ENCODE measurements at regions not wholly inside any gene's neighbourhood (a gene's known extent, or its start where the extent isn't known, plus 50 kb on each side); places are given as distances from the start of the nearest gene placed in this dataset.

DNA sequence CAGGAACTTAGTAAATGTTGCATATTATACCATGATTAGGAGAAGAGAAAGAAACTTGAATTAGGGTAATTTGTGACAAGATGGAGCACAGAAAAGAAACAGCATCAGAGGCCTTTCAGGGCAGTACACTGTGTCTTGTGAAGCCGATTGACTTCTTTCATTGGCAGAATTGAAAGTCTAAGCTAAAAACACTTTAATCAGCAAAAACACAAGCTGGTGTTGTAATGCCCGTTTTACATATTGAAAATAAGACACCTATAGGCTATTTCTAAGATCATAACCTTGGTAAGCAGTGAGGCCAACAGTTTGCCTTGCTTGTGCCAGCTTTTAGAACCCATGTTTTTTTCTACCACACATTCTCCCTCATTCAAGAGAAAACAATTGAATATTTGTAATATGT is 1378.1 kb upstream of the NXPH2 start (continued):
- TF ChIP-seq REST (IDR thresholded peaks at IDR 0.05; ENCODE audit: low read depth, low read length) (no peak), FOXM1 (IDR thresholded peaks at IDR 0.05; ENCODE audit: low read depth) (no peak)

DNA sequence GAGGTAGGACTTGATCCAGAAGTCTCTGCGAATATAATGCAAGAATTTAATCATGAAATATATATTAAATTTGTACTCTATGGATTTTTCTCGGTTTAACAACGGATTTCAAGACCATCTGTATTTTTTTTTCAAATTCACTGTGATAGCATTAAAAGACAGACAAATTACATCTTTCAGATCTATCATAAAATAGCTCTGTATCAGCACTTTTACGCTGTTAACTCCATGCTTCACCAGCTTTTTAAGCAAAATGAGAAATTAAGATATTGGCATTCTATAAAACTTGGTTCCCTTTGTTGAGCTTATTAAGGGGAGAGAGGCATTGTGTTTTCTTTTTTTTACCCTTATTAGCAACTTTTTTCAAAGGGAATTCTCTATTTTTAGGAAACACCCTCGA is 1377.6 kb upstream of the NXPH2 start:
- POLR2A ChIA-PET, result no interaction called here
- H3K36me3 ChIP-seq (replicated peaks in 1 of 2; ENCODE audit: control insufficient read depth in 1 of 2, insufficient read depth in 2 of 2, low read length in 1 of 2), result no peaks in the 10 kb centered on the region
- no peaks in the 10 kb centered on the region for H3K79me2 ChIP-seq (ENCODE audit: insufficient read depth)
- CTCF ChIA-PET, result no interaction called here
- H3K4me3 ChIP-seq (ENCODE audit: low read depth in 2 of 2, low read length in 1 of 2), result no peak overlapping the region
- H3K9me3 ChIP-seq, result no peaks in the 10 kb centered on the region
- no peaks in the 10 kb centered on the region for H3K9me2 ChIP-seq
- no peak overlapping the region for H3K9ac ChIP-seq
- no peak overlapping the region for H2AFZ ChIP-seq (ENCODE audit: low read depth)
- WGBS (ENCODE audit: low lambda C conversion rate), result 38% methylated on average over 5 of the region's 5 CpGs
- H3F3A ChIP-seq (replicated peaks; ENCODE audit: insufficient read depth), result no peaks in the 10 kb centered on the region
- H4K20me1 ChIP-seq (ENCODE audit: insufficient read depth), result no peaks in the 10 kb centered on the region
- no peaks in the 10 kb centered on the region for H3K4me1 ChIP-seq (ENCODE audit: control insufficient read depth in 1 of 2, insufficient read depth in 2 of 2, low read depth in 1 of 2, low read length in 1 of 2)
- DNase-seq, result no peak
- no peaks in the 10 kb centered on the region for H3K27me3 ChIP-seq (ENCODE audit: insufficient read depth)
- no peak overlapping the region for H3K27ac ChIP-seq (ENCODE audit: low read depth in 2 of 2, low read length in 1 of 2)
- H3K4me2 ChIP-seq, result no peak overlapping the region
- TF ChIP-seq EZH2phosphoT487 (IDR thresholded peaks at IDR 0.05; ENCODE audit: borderline replicate concordance, low read depth) (no peak), FOSL2 (IDR thresholded peaks at IDR 0.05; ENCODE audit: borderline replicate concordance, low read depth) (no peak), RCOR1 (IDR thresholded peaks at IDR 0.05; ENCODE audit: low read length) (no peak), SIN3A (IDR thresholded peaks at IDR 0.05; ENCODE audit: borderline replicate concordance, low read depth, low read length) (no peak), TAF1 (IDR thresholded peaks at IDR 0.05; ENCODE audit: borderline replicate concordance, low read depth, low read length) (no peak), ZBTB33 (IDR thresholded peaks at IDR 0.05; ENCODE audit: borderline replicate concordance, low read depth) (no peak), IRF3 (IDR thresholded peaks at IDR 0.05; ENCODE audit: low read depth, low read length) (no peak), PBX3 (IDR thresholded peaks at IDR 0.05) (no peak), GABPA (IDR thresholded peaks at IDR 0.05; ENCODE audit: low read depth) (no peak), GATA2 (CRISPR knock-in tag; IDR thresholded peaks at IDR 0.05) (no peak), USF1 (IDR thresholded peaks at IDR 0.05; ENCODE audit: borderline replicate concordance, low read depth) (no peak), JUND (IDR thresholded peaks at IDR 0.05) (no peak)
- TF ChIP-seq, protein P1, sequence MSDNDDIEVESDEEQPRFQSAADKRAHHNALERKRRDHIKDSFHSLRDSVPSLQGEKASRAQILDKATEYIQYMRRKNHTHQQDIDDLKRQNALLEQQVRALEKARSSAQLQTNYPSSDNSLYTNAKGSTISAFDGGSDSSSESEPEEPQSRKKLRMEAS (IDR thresholded peaks at IDR 0.05; ENCODE audit: low read depth), result no peak

All from SK-N-SH (cell line).